GM12878 (cell line): ENCODE measurements at regions not wholly inside any gene's neighbourhood (a gene's known extent, or its start where the extent isn't known, plus 50 kb on each side); places are given as distances from the start of the nearest gene placed in this dataset.

ENCODE experiments used
- ATAC-seq: fragments of 200-7000 bp; cut with Tn5 transposase; 3 replicates; pipeline ENCODE4 v1.9.1; 2020; ENCODE audit warnings: mild to moderate bottlenecking, moderate library complexity
- BruUV-seq: library from RNA; stranded (reverse); fragments of 400-500 nt; replicated peaks from 2 replicates; lab custom pipeline; 2021; lab: Mats Ljungman, UMichigan
- CTCF ChIA-PET: fragments of 300-600 bp; sonication (Branson Sonifier 250); formaldehyde crosslinking; extraction: SDS; loops from one replicate; lab custom pipeline; 2021; ENCODE audit warnings: inconsistent platforms; lab: Yijun Ruan, JAX
- POLR2A ChIA-PET: fragments of 350-600 bp; formaldehyde crosslinking; extraction: SDS; loops from one replicate; lab custom pipeline; 2021; ENCODE audit warnings: inconsistent platforms; lab: Charles Lee
- RAD21 ChIA-PET: fragments of 300-600 bp; sonication (Branson Sonifier 250); formaldehyde crosslinking; loops from one replicate; lab custom pipeline; 2023; ENCODE audit warnings: antibody characterized with exemption; ENCODE audit not compliant: unreplicated experiment; lab: Charles Lee
- SMC1A ChIA-PET: fragments of 300-600 bp; sonication (Branson Sonifier 250); formaldehyde crosslinking; loops from one replicate; lab custom pipeline; 2023; ENCODE audit not compliant: unreplicated experiment, uncharacterized antibody; lab: Charles Lee
- DNase-seq: peaks from one replicate; pipeline ENCODE4 v3.0.0-alpha.2; 2011; ENCODE audit warnings: low read depth, low spot score
- FAIRE-seq: peaks from 3 replicates; lab custom pipeline; 2011; peaks lifted over from hg19 to GRCh38; lab: Jason Lieb, UNC
- H2AFZ ChIP-seq: 2 replicates; pipeline ENCODE4 v1.6.0; 2011; ENCODE audit warnings: low read depth, low read length, control low read depth; ENCODE audit not compliant: control insufficient read depth
- H3K27ac ChIP-seq: 2 replicates; pipeline ENCODE4 v1.5.1; 2011; ENCODE audit warnings: control low read depth; ENCODE audit not compliant: control insufficient read depth, insufficient read depth
- H3K27me3 ChIP-seq, 2 experiments: replicated peaks in 1 of 2; 2 replicates each; pipeline versions ENCODE4 v1.6.0 to v1.6.1; 2011; ENCODE audit warnings: low read length in 1 of 2; ENCODE audit not compliant: control insufficient read depth in 2 of 2, insufficient read depth in 2 of 2
- H3K36me3 ChIP-seq, 2 experiments: 2 replicates each; pipeline ENCODE4 v1.5.1; 2011; ENCODE audit warnings: low read length in 1 of 2; ENCODE audit not compliant: control insufficient read depth in 2 of 2, insufficient read depth in 2 of 2
- H3K4me1 ChIP-seq: 2 replicates; pipeline ENCODE4 v1.6.1; 2011; ENCODE audit warnings: mild to moderate bottlenecking, low read length, moderate library complexity, mixed read lengths; ENCODE audit not compliant: control insufficient read depth, insufficient read depth
- H3K4me2 ChIP-seq: 2 replicates; pipeline ENCODE4 v1.6.0; 2011; ENCODE audit warnings: control low read depth; ENCODE audit not compliant: control insufficient read depth, insufficient read depth
- H3K4me3 ChIP-seq: fragments of 200-600 bp; sonication (generic); 2 replicates; pipeline ENCODE4 v1.5.1; 2016
- H3K79me2 ChIP-seq: 2 replicates; pipeline ENCODE4 v1.6.0; 2011; ENCODE audit warnings: low read length; ENCODE audit not compliant: control insufficient read depth, insufficient read depth
- H3K9ac ChIP-seq: 2 replicates; pipeline ENCODE4 v1.8.0; 2011; ENCODE audit warnings: low read length, control low read depth, mixed read lengths; ENCODE audit not compliant: control insufficient read depth, insufficient read depth
- H3K9me3 ChIP-seq: replicated peaks from 3 replicates; pipeline ENCODE4 v1.5.1; 2011; ENCODE audit warnings: mild to moderate bottlenecking, low read length; ENCODE audit not compliant: control insufficient read depth, insufficient read depth
- H4K20me1 ChIP-seq: 2 replicates; pipeline ENCODE4 v1.6.0; 2011; ENCODE audit not compliant: control insufficient read depth, insufficient read depth
- ATF3 ChIP-seq: IDR thresholded peaks from 2 replicates; pipeline ENCODE4 v1.6.1; 2011; ENCODE audit warnings: low read depth, mild to moderate bottlenecking, low read length, moderate library complexity, borderline replicate concordance; ENCODE audit errors: extremely low read depth
- CEBPB ChIP-seq, 2 experiments: fragments of 150-350 bp in 1 of 2; IDR thresholded peaks; 2 replicates each; pipeline ENCODE4 v1.6.1; 2012 to 2014; ENCODE audit warnings: low read depth in 2 of 2, low read length in 2 of 2, borderline replicate concordance in 1 of 2, inconsistent platforms in 1 of 2
- ESRRA ChIP-seq: IDR thresholded peaks from 2 replicates; pipeline ENCODE4 v1.6.1; 2012; ENCODE audit warnings: mild to moderate bottlenecking, low read length, improper control_type of control experiment
- MTA2 ChIP-seq: fragments of 450-650 bp; IDR thresholded peaks from 2 replicates; pipeline ENCODE4 v1.6.1; 2016; ENCODE audit warnings: low read depth, mild to moderate bottlenecking, moderate library complexity
- MTA3 ChIP-seq: IDR thresholded peaks from 2 replicates; pipeline ENCODE4 v1.6.1; 2012; ENCODE audit warnings: low read length, inconsistent platforms, borderline replicate concordance
- NFIC ChIP-seq: IDR thresholded peaks from 2 replicates; pipeline ENCODE4 v1.6.1; 2012; ENCODE audit warnings: low read depth, mild to moderate bottlenecking, inconsistent platforms, low read length, moderate library complexity
- NFXL1 ChIP-seq: fragments of 450-650 bp; IDR thresholded peaks from 2 replicates; pipeline ENCODE4 v1.6.1; 2017; ENCODE audit warnings: antibody characterized with exemption, mild to moderate bottlenecking, borderline replicate concordance
- STAT1 ChIP-seq: fragments of 450-650 bp; conservative IDR thresholded peaks from 2 replicates; pipeline ENCODE4 v1.6.1; 2014; ENCODE audit warnings: antibody characterized with exemption, mild to moderate bottlenecking
- SUPT20H ChIP-seq: IDR thresholded peaks from 2 replicates; pipeline ENCODE4 v1.6.1; 2011; ENCODE audit warnings: low read depth, mild to moderate bottlenecking, low read length, moderate library complexity, borderline replicate concordance; ENCODE audit not compliant: control insufficient read depth
- ZNF274 ChIP-seq: IDR thresholded peaks from one replicate; pipeline ENCODE4 v1.8.0; 2011; ENCODE audit not compliant: insufficient read length, insufficient read depth
- ZNF622 ChIP-seq: fragments of 450-650 bp; IDR thresholded peaks from 2 replicates; pipeline ENCODE4 v1.6.1; 2017; ENCODE audit warnings: mild to moderate bottlenecking, inconsistent platforms
- WGBS: methylation state at CpG from one replicate; pipeline ENCODE4 v1.1.6; 2016; ENCODE audit warnings: low lambda C conversion rate; ENCODE audit not compliant: insufficient replicate concordance, insufficient coverage; ENCODE audit errors: missing lambda C conversion rate; 5-methylcytosine and 5-hydroxymethylcytosine counted together
- in situ Hi-C: fragments of 300-500 bp; cut with MboI; formaldehyde crosslinking; loops from 9 replicates; pipeline ENCODE4 v1.14.3; 2018; ENCODE audit warnings: mixed read lengths
- intact Hi-C: fragments of 100-400 bp; cut with micrococcal nuclease; formaldehyde crosslinking; loops from one replicate; pipeline ENCODE4 v1.14.2; 2022; ENCODE audit not compliant: unreplicated experiment

GRCh38 chr2:164288235-164288634 lies 333.0 kb downstream of the GRB14 start:
- Histone ChIP-seq H3K27me3 (no peaks in the 10 kb centered on the region), H4K20me1 (no peaks in the 10 kb centered on the region), H3K36me3 (no peaks in the 10 kb centered on the region), H3K4me3 (no peak overlapping the region), H3K27ac (no peak overlapping the region), H3K4me1 (no peaks in the 10 kb centered on the region), H3K9me3 (no peaks in the 10 kb centered on the region), H3K4me2 (no peak overlapping the region), H2AFZ (no peak overlapping the region), H3K79me2 (no peaks in the 10 kb centered on the region), H3K9ac (no peak overlapping the region)
- intact Hi-C loops = no loop called here
- BruUV-seq = no TSS peak
- ChIA-PET SMC1A (no interaction called here), POLR2A (no interaction called here), CTCF (no interaction called here), RAD21 (no interaction called here)
- DNase-seq (no peak), ATAC-seq (no peak), FAIRE-seq (no peak)
- TF ChIP-seq ESRRA (no peak), ZNF622 (no peak), NFIC (no peak), MTA3 (no peak), CEBPB (IDR thresholded peaks at IDR 0.05; ENCODE audit: borderline replicate concordance in 1 of 2, low read depth in 2 of 2, low read length in 2 of 2) (no peak), MTA2 (no peak), ZNF274 (no peak), STAT1 (no peak), SUPT20H (no peak), ATF3 (no peak)
- WGBS = 29% methylated on average over 4 of the region's 4 CpGs
- in situ Hi-C loops = no loop called here

- TF ChIP-seq NFXL1 = no peak
- TF ChIP-seq, all 136 proteins: peak for 0
- DNase-seq = no peak
- no peak overlapping the region for H2AFZ ChIP-seq
- ChIA-PET POLR2A (no interaction called here), SMC1A (no interaction called here), CTCF (no interaction called here), RAD21 (no interaction called here)
- no peaks in the 10 kb centered on the region for H3K9me3 ChIP-seq
- no peak overlapping the region for H3K4me2 ChIP-seq
- no peak overlapping the region for H3K9ac ChIP-seq
- in situ Hi-C loops = no loop called here
- FAIRE-seq = no peak
- ATAC-seq = no peak
- no peak overlapping the region for H3K4me3 ChIP-seq
- no peaks in the 10 kb centered on the region for H3K4me1 ChIP-seq
- intact Hi-C loops = no loop called here
- no peak overlapping the region for H3K27ac ChIP-seq
- H3K79me2 ChIP-seq = no peaks in the 10 kb centered on the region
- no peaks in the 10 kb centered on the region for H3K36me3 ChIP-seq
- WGBS = 42% methylated on average over 2 of the region's 2 CpGs
- no peaks in the 10 kb centered on the region for H3K27me3 ChIP-seq
- no peaks in the 10 kb centered on the region for H4K20me1 ChIP-seq
- no TSS peak for BruUV-seq
Observed at GRCh38 chr2:164287056-164287455, 334.2 kb downstream of the GRB14 start.
